NCI-H1048 (cell line): ENCODE measurements at regions not wholly inside any gene's neighbourhood (a gene's known extent, or its start where the extent isn't known, plus 50 kb on each side); places are given as distances from the start of the nearest gene placed in this dataset.

Experiments used
- DNase-seq: peaks from one replicate; lab custom pipeline; 2025; lab: John Stamatoyannopoulos, UW

DNA sequence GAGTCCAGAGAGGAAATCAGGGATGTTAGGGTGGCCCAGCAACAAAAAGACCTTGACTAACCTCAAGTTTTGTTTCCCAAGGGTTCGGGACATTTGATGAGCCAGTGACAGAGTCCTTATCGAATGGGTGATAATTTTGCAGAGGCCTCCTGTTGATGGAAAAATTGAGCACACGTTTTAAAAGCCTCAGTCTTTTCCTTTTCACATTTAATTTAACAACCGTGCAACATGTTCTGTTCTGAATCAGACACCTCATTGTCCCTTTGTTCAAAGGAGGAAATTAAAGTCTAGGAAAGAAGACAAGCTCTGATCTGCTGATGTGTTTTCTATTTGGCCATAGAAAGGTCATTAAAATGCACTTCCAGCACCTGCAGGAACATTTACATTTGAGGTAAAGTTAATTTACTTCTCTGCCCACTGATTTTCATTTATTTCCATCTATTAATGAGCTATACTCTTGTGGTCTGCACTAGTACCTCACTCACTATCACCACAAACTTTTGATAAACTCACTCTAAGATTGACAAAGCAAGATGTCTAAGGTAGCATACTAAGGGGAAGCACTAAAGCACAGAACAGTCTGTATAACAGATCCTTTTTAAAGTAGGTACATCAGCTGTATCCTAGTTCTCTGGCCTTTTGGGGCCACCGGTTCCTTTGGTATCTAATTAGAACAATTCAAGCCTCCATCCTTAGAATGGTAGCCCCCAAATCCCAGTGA, 147.0 kb downstream of the RPAP3 start:
- no peak for DNase-seq

DNA sequence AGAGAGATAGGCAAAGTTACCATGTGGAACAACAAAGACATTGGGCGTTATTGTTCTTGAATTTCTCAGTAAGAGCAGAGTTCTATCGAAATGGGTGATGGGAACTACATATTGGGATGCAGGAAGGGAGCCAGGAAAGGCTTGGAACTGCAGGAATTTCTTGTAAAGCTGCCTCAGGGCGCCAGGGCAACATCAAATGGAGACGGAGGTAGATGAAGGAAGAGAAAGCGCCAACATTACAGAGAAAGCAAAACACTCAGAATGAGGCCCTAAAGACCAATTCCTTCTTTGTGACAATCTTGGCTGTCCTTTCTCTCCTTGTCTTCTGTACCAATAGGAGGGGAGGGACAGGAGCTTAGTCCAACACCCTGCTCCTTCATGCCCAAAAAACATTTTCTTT, 148.4 kb downstream of the RPAP3 start:
- DNase-seq: no peak

DNA sequence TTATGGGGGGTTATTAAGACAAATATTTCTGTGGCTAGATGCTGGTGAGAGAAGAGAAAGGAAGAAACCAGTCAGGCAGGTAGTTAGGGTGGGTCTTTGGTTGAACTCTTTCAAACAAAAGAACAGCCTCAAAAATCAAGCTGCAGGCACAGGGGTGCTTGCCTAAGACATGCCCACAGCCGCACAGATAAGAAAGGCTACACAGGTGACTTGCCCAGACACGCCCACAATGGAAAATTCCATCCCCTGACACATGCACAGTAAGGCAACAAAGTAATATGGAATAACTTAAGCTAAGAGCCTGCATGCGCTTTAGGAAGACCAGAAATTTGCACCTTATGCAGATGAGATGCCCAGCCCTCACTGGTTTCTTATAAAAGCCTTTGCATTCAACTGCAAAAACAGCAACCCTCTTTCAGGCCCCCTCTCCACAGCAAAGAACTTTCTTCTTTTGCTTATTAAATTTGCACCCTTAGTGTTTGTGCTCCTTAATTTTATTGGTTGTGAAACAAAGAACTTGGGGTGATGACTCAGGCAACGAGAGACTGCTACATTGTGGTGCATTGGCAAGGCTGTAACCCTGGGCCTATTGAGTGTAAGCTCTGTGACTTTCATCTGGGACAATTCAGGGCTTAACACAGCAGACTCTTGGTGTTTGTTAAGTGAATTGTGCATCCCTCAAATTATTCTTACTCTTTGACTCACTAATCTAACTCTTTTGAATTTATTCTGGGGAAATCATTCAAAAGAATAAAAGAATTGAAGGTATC, 149.4 kb downstream of the RPAP3 start:
- DNase-seq: no peak

DNA sequence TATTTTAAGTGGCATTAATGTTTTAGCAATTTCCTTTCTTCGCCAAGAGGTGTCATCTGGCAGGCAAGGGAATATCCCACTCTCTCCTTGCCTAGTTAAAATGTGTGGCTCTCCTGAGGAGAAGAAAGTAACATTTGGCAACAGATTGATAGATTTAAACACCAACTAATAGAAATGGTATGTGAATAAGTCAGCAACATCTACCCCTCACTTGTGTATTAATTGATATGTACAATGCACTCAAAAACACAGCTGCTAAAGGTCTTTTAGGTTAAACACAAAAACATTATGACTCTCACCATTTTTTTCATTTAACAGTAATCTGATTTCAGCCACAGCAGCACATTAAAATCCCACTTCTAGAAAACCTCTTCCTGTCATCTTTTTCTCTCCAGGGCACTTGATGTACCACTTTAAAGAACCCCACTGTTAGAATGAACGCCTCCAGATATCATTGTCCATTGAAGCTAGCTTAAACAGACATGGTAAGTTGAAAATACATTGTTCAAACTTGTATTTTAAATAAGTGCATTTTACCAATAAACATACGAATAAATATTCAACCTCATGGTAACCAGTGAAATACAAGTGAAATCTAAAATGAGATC, 151.7 kb downstream of the RPAP3 start:
- DNase-seq: no peak

DNA sequence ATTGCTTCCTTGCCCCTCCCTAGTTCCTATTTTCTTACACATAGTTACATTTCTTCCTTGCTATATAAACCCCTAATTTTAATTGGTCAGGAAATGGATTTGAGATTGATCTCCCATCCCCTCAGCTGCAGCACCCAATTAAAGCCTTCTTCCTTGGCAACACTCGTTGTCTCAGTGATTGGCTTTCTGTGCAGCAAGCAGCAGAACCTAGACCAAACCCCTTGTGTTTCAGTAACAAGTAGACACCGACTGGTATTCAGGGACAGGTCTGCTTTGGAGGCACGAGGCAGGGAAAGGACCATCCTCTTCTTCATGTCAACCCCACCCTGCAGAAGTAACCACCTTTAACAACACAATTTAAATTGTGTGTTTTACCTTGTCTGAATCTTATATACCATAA, 152.6 kb downstream of the RPAP3 start:
- no peak for DNase-seq

DNA sequence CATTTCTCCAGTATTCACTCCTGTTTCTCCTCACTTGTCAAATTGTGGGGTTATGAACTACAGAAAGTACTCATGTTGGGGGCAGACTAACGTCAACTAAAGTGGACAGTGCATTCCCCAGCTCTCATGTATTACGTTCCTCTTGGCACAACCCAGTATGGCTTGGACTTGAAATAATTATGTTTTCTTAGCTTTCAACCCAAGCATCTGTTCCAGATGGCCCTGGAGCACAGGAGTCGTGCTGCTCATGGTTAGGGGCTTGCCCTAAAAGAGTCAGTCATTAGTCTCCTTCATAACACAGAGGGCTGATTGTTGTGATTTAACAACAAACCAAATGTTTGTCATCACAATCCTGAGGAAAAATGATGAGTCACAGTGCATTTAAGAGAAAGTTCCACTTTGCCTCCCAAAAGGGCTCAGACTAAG, 154.4 kb downstream of the RPAP3 start:
- no peak for DNase-seq

DNA sequence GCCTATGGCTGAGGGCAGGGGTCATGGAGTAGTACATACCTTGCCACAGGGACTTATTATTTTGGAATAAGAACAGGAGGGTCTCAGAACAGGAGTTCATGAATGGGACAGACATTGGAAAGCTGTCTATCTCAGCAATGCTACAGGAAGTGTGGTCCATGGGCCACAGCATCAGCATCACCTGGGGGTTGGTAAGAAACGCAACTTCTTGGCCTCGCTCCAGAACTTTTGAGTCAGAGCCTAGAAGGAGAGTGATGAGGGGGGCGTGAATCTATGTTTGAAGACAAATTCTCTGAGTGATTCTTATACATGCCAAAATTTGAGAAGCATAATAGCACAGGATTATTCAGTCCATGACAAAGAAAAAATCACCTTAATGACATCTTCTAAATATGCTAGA, 156.6 kb downstream of the RPAP3 start:
- DNase-seq: no peak

DNA sequence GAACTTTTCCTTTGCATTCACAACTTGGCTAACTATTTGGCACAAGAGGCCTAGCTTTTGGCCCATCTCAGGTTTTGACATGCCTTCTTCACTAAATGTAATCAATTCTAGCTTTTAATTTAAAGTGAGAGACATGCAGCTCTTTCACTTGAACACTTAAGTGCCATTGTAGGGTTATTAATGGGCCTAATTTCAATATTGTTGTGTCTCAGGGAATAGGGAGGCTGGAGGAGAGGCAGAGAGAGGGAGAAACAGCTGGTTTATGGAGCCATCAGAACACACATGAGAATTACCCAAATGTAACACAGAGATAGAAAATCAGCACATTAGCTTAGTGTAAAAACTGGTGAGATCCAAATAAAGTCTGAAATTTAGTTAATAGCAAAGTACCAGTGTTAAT, 157.4 kb downstream of the RPAP3 start:
- DNase-seq: no peak

DNA sequence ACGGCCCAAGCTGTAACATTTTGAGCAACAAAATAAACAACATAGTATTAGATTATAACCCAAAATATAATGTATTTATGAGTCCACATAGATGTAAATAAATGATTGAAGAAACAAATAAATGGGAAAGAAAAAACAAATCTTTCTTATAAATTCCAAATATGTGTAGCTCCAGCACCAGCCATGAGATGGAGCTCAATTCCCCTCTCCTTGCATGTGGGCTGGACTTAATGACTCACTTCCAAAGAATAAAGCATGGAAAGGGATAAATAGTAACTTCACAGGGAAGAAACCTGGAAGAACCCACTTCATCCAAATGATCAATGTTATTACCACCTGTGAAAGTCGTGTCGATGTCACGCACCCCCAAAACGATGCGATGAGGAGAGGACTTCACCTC, 158.8 kb downstream of the RPAP3 start:
- DNase-seq: no peak

DNA sequence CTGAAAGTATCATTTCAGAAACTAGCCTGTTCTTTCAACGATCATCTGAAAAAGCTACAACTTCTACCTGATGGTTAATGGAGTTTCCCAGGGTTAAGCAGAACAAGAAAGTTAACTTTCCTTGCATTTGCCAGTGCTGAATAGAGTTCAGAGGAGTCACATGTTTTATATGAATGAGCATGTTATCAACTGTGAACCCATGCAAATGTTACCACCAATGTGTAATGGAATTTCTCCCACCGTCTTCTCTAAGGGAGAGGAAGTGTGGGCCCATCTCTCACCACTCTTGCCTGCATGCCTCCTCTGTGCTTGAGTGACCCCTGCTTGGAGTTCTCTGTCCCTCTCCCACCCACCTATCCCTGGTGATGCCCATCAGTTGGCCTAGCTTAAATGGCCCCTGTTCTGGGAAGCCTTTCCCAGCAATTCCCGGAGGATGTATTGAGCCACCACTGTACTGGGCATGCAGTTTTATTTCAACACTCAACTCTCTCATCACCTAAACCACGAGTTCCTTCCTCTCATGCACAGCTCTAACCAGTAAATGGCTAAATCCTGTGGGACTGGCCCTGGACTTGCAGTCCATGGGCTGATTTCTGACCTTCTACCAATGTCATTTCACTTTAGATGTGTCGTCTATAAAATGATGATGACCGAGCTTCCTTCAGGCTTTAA, 159.8 kb downstream of the RPAP3 start:
- no peak for DNase-seq

DNA sequence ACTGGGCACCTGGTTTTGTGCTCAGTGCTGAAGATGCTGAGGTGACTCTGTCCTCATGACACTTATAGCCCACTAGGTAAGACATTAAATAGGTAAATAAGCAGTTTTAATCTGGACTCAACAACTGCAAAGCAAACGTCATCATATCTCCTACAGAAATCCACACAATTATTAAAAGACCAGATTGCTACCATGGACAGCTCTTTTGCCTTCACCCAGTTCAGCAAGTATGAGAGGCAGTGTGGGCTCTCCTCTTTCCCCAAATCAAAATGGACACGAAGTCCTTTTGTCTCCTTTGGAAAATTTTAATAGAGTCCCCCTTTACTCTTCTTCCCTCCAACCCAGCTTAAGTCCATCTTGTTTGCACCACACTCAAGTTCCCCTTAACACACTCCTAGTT, 171.1 kb downstream of the RPAP3 start:
- DNase-seq: no peak

DNA sequence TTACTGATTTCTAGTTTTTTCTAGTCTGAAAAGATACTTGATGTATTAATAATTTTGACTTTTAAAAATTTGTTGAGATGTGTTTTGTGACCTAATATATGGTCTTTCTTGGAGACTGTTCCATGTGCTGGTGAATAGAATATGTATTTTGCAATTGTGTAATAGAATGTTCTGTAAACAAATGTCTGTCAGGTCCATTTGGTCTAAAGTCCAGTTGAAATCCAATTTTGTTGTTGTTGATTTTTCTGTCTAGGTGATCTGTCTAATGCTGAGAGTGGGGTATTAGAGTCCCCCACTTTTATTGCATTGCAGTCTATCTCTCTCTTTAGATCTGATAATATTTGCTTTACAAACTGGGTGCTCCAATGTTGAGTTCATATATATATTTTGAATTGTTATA, 175.8 kb downstream of the RPAP3 start:
- no peak for DNase-seq

DNA sequence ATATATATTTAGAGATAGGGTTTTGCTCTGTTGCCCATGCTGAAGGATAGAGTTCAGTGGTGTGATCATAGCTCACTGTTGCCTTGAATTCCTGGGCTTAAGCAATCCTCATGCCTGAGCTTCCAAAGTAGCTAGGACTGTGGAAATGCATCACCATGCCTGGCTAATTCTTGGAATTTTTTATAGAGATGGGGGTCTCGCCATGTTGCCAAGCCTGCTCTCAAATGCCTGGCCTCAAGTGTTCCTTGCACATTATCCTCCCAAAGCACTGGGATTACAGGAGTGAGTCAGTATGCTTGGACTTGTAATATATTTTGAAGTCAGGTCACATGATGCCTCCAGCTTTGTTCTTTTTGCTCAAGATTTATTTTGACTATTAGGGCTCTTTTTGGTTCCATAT, 178.0 kb downstream of the RPAP3 start:
- no peak for DNase-seq

DNA sequence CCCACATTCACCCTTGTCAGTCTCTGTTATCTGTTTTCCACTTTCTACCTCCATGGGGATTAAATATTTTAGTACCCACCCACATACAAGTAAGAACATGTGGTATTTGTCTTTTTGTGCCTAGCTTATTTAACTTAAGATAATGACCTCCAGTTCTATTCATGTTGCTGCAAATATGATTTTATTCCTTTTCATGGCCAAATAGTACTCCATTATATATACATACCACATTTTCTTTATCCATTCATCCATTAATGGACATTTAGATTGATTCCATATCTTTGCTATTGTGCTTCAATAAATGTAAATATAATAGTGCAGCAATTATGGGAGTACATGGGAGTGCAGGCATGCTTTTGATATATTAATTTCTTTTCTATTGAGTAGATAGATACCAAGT, 185.8 kb downstream of the RPAP3 start:
- no peak for DNase-seq

DNA sequence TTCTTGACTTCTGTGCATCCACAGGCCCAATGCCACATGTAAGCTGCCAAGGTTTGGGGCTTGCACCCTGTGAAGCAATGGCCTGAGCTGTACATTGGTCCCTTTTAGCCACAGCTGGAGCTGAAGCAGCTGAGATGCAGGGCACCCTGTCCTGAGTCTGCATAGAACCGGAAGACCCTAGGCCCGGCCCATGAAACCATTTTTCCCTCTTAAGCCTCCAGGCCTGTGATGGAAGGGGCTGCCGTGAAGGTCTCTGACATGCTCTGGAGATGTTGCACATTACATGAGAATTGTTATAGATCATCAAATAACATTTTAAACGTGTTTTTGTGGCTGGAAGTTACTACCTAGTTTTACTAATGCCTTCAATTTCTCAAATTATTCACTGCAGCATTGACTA, 188.7 kb downstream of the RPAP3 start:
- DNase-seq: no peak

DNA sequence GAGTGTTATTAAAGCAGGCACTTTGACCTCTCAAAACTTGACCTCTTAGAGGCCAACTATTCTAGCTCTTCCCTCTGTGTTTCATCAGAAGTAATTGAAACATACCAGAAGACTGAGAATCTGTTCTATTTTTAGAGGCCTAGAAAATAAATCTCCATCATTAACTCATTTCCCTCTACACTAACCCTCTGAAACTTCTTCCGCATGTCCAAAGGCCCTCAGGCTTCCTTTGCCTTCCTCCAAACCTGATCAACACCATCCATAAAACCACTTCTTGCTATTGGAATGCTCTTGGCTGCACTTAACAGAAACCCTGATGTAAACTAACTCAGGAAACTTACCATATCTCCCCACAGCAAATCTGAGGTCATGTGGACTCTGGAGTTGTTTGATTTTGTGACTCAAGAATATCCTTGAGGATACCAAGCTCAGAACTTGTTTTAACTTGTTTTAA, 196.4 kb downstream of the RPAP3 start:
- DNase-seq: no peak

DNA sequence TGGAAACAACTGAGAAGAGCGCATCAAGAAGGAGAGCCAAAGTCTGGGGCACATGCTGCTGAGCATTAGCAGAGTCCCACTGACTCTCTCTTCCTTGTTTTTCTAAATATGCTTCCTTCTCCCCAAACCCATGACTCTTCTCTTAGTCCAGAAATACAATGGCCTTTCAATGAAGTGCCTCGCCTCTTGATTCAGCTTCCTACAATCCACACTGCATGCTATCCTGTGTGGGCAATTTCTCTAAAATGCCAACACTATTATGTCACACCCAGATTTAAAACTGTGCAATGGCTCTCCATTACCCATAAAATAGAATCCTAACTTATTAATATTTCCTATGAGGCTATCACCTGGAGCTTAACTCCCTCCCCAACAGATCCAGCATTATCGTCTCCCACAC, 198.6 kb downstream of the RPAP3 start:
- no peak for DNase-seq

DNA sequence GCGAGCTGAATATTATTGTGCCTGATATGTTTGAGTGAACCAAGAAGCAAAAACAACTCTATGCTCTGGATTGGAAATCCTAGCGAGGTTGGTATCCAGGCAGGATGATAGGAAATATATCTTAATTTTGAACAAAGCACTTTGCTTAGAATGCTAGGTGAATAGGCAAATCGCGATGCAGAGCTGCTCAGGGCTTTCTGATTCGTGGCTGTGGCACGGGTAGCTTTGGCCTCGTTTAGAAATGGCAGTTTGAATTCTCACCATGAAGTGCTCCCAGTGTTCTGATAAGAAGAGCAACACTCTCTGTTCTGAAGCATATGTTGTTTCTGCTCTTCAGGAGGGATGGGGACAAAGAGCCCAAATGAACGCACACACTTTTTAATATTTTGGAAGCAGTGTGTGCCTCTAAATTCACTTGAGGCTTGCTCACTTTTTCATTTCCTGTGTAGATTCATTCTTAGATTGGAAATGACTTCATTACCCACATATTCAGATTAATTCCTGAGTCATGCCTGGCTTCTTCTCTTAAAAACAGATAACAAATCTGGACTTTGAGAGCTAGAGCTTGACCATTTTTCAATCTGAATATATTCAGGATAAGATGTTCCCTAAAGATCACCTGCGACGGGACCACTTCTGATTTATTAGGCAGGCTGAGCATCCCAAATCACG, 200.9 kb downstream of the RPAP3 start:
- no peak for DNase-seq

DNA sequence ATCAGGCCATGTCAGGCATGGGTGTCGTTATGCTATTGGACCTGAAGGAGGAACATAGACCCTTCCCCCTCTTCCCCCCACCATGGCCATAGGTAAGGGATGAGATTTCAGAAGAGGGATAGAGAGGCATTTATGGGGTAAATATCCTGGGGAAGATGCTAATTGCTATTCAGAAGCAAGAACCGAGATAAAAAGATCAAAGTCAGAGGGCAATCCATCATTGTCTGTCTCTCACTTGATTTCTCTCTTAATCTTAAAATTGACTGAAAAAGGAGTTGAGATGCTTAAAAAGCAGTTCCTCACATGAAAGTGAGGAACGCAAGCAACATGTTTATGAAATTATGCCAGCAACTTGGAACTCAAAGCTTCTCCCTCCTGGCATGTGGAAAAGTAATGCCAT, 212.0 kb downstream of the RPAP3 start:
- DNase-seq: no peak

DNA sequence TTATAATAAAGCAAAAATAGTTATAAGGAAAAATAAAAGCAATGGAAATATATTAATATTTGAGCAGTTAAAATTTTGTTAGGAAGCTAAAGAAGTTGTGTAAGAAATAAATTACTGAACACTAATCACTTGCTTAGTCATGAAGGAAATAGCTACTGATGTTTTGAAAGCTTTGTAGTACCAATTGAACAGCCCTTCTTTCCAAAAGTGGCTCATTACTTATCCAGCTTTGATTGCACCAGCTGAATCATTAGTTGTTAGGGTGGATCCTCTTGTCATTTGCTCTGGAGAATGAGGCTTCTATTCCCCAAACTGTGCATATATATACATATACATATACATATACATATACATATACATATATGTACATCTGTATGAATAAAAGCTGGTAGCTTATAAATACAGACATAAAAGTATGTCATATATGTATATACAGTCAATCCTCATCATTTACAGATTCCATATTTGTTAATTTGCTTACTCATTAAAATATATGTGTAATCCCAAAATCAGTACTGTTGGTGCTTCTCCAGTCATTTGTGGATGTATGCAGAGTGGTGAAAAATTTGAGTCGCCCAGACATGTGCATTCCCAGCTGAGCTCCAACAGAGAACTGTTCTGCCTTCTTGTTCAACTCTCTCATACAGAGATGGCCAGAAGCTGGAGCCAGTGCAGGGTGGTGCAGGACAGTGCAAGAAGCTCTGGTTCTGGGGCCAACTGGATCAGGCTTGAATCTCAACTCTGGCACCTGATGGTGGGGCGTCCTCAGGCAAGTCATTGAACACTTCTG, 214.1 kb downstream of the RPAP3 start:
- DNase-seq: no peak

DNA sequence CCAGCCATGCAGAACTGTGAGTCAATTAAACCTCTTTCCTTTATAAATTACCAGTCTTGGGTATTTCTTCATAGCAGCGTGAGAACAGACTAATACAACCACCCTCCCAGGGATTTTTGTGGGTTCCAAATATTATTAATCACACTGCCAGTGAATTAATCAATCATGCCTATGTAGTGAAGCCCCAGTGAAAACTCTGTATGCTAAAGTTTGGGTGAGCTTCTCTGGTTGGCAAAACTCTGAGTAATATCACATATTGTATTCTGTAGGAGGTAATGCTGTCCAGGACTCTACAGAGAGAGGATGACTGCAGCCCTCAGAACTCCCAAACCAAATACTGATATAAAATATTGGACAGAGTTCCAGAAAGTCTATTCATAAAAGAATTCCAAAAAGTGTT, 216.9 kb downstream of the RPAP3 start:
- DNase-seq: no peak
